HG03432 (cell line): ENCODE measurements at regions not wholly inside any gene's neighbourhood (a gene's known extent, or its start where the extent isn't known, plus 50 kb on each side); places are given as distances from the start of the nearest gene placed in this dataset.
"Not testable (repeated sequence)": the region's sequence is repeated elsewhere in the genome, so short reads cannot be mapped to it uniquely, and the experiment has no call there.

Experiments
- ATAC-seq: cut with Tn5 transposase; IDR thresholded peaks from one replicate; pipeline ENCODE4 v1.9.1; 2021; ENCODE audit warnings: mild to moderate bottlenecking, moderate library complexity; ENCODE audit not compliant: unreplicated experiment

DNA sequence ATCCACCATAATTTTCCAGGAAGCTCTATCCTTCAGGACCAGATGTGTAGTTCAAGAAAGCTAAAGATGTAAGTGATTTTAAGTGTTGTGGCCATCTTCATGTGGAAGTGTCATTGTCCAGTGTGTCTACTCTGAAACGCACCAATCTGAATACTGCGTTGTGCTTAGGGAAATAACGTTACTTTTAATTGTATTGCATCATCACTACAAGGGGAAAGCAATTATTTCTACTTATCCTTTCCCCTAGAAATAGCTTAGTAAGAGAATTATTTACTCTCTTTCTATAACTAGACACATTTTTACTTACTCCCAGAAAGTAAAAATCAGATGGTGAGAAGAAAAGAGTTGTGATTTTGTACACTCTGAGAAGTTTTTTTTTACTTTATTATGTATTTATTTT is 102.4 kb upstream of the DLGAP1 start:
- ATAC-seq: no peak

- ATAC-seq: no peak
These were observed 95.9 kb upstream of the DLGAP1 start for GRCh38 chr18:4551001-4551360.

DNA sequence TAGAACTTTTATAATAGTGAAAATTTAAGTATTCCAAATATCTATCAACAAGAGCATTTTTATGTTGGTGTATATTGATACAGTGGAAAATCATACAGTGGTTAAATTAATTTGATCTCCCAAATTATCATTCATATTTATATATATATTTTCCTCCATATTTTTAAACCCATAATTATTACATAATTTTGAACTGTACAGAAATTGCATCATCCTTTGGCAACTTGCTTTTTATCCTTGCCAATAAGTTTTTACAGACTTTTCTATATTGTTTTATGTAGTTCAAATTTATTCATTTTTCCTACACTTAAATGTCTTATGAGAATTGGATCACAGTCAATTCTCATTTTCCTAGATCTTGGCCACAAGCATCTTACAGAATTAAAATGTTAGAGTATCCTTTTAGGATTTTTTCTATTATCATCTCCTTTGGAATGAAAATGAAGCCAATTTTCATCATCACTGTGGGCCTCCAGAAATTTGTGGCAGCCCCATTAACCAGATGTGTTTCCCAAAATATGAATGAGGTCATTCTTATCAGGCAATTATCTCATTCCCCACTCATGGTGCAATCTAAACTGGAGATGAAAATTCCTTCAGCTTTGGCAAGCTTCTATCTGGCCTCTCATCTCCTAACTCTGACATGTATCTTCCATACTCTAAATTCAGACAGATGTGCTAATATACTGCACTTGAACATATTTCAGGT is 94.2 kb upstream of the DLGAP1 start:
- ATAC-seq: no peak

- ATAC-seq: no peak
These were observed 92.0 kb upstream of the DLGAP1 start for GRCh38 chr18:4547126-4547525.

DNA sequence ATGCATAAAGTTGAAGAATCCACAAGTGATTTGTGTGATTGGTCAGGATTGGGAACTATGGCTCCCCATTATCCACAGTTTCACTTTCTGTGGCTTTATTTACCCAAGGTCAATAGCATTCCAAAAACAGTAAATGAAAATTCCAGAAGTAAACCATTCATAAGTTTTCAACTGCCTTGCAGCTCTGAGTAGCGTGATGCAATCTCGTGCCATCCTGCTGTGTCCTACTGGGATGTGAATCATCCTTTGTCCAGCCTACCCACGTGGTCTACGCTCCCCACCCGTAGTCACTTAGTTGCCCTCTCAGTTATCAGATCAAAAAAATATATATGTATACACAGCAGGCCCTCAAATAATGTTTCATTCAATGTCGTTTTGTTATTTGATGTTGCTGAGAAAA is 89.0 kb upstream of the DLGAP1 start:
- ATAC-seq: no peak

- no peak for ATAC-seq
These were observed 88.6 kb upstream of the DLGAP1 start for GRCh38 chr18:4543711-4544110.

- no peak for ATAC-seq
These were observed 86.5 kb upstream of the DLGAP1 start for GRCh38 chr18:4541588-4541987.

DNA sequence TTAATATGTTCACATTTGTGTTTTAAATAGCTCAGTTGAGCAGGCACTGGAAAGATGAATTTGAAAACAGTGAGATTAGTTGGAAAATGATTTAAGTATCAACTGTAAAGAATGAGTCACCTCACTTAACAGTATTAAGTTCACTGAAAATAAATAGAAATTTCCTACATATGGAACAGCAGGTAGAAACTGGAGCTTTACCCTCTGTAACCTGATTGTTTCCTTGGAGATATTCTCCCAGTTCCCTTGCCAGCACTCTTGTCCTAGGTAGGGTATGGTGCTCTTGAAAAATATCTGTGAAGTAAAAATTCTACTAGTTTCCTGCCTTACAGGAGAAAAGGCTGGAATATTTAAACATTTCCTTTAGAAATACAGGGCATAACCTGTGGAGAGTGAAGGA is 81.3 kb upstream of the DLGAP1 start:
- no peak for ATAC-seq

DNA sequence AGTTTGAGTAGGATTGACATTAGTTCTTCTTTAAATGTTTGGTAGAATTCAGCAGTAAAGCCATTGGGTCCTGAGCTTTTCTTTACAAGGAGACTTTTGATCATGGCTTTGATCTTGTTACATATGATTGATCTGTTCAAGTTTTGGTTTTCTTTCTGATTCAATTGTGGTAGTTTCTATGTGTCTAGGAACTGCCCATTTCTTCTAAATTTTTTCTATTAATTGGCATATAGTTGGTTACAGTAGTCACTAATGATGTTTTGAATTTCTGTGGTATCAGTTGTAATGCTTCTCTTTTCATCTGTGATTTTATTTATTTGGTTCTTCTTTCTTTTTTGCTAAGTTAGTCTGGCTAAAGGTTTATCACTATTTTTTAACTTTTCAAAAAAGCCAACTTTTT is 73.3 kb upstream of the DLGAP1 start:
- no peak for ATAC-seq

DNA sequence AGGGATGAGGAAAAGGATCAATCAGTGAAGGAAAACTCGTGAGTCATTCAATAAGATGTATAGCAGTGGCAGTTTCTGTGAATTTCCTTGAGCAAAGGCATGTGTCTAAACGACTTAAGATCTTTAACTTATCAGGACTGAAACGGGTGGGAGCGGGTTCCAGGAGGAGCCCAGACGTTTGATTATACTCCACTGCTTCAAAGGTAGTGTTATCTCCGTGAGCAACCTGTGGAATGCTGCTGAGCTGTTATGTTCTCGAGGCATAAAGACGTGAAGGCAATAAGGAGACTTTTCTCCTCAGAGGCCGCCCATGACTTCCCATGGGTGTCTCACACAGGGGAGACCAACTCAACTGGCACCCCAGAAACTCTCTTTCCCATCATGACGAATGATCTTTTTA is 72.7 kb upstream of the DLGAP1 start:
- ATAC-seq: not testable (repeated sequence)

GRCh38 chr18:4524096-4524495 is 69.0 kb upstream of the DLGAP1 start:
- no peak for ATAC-seq

- no peak for ATAC-seq
These were observed 56.1 kb upstream of the DLGAP1 start for GRCh38 chr18:4511166-4511565.

- ATAC-seq: no peak
These were observed 55.6 kb upstream of the DLGAP1 start for GRCh38 chr18:4510711-4511110.

- no peak for ATAC-seq
These were observed 55.1 kb upstream of the DLGAP1 start for GRCh38 chr18:4510160-4510559.
